ENCODE measurements at regions not wholly inside any gene's neighbourhood (a gene's known extent, or its start where the extent isn't known, plus 50 kb on each side); places are given as distances from the start of the nearest gene placed in this dataset.
"Not testable (repeated sequence)": the region's sequence is repeated elsewhere in the genome, so short reads cannot be mapped to it uniquely, and the experiment has no call there.

- 49 to 50% methylated on average over 3 of the region's 3 CpGs for WGBS, 2 donors
- ATAC-seq (ENCODE audit: insufficient read depth, low FRiP score) (no peak), DNase-seq (no peak)
- Histone ChIP-seq H3K27ac (ENCODE audit: low read depth in 1 of 2, low read length in 1 of 2) (no peak overlapping the region), H3K4me1 (ENCODE audit: control insufficient read depth in 5 of 5, insufficient read depth in 5 of 5, low read length in 5 of 5) (no peaks in the 10 kb centered on the region), H3K36me3 (ENCODE audit: control insufficient read depth in 4 of 4, insufficient read depth in 4 of 4, low read length in 4 of 4) (no peaks in the 10 kb centered on the region), H3K9ac (ENCODE audit: insufficient read depth in 1 of 2, low read length in 2 of 2) (no peak overlapping the region), H3K4me3 (no peak overlapping the region), H3K9me3 (ENCODE audit: control insufficient read depth in 4 of 4, insufficient read depth in 3 of 4, low read length in 3 of 4) (no peaks in the 10 kb centered on the region), H3K27me3 (ENCODE audit: control insufficient read depth in 3 of 3, insufficient read depth in 3 of 3, low read length in 2 of 3) (no peaks in the 10 kb centered on the region)
- no peak for TF ChIP-seq CTCF (IDR thresholded peaks at IDR 0.05; ENCODE audit: control extremely low read depth, extremely low read depth)
Observed at GRCh38 chr14:106766145-106766544, 1239.8 kb downstream of the TMEM121 start.

DNA sequence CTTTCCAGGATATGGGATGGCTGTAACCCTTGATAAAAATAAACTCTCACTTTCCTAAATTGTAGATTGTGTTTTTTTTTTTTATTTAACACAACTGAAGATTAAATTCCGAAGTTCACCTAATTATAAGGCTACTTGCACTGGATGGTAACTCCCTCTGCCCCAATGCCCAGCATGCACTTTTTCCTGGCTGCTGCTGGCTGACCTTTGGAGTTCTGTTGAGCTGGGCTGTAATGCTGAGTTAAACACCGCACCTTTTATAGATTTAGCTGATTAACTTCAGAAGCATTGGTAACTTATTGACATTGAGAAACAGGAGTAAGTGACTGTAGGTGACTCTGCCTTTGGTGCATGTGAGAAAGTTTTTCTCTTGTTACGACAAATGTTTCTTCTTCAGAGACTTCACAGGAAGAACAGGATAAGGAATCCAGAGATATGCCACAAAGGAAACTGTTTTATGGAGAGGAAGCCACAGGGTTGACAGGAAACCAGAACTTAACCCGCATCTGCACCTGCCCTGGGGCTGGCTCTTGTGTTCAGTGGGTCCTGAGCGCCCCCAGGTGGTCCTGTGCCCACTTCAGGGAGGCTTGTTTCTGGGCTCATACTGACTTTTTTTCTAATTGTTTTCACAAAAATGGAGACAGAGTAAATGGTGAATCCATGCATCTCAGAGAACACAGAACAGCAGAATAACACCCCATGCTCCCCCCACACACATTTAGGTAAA lies 1240.3 kb downstream of the TMEM121 start:
- not testable (repeated sequence) for H3K9ac ChIP-seq (ENCODE audit: insufficient read depth in 1 of 2, low read length in 2 of 2); H3K9me3 ChIP-seq (ENCODE audit: control insufficient read depth in 4 of 4, insufficient read depth in 3 of 4, low read length in 3 of 4); H3K27ac ChIP-seq (ENCODE audit: low read depth in 1 of 2, low read length in 1 of 2); DNase-seq; H3K27me3 ChIP-seq (ENCODE audit: control insufficient read depth in 3 of 3, insufficient read depth in 3 of 3, low read length in 2 of 3); H3K4me1 ChIP-seq (ENCODE audit: control insufficient read depth in 5 of 5, insufficient read depth in 5 of 5, low read length in 5 of 5); H3K4me3 ChIP-seq; ATAC-seq (ENCODE audit: insufficient read depth, low FRiP score); H3K36me3 ChIP-seq (ENCODE audit: control insufficient read depth in 4 of 4, insufficient read depth in 4 of 4, low read length in 4 of 4)
- WGBS, 2 donors, result 15 to 32% methylated on average over 4 to 5 of the region's 5 CpGs

GRCh38 chr14:106768230-106768629 lies 1241.8 kb downstream of the TMEM121 start:
- DNase-seq; H3K4me1 ChIP-seq (ENCODE audit: control insufficient read depth in 5 of 5, insufficient read depth in 5 of 5, low read length in 5 of 5); H3K9ac ChIP-seq (ENCODE audit: insufficient read depth in 1 of 2, low read length in 2 of 2); ATAC-seq (ENCODE audit: insufficient read depth, low FRiP score); H3K27ac ChIP-seq (ENCODE audit: low read depth in 1 of 2, low read length in 1 of 2); H3K9me3 ChIP-seq (ENCODE audit: control insufficient read depth in 4 of 4, insufficient read depth in 3 of 4, low read length in 3 of 4); H3K4me3 ChIP-seq; H3K27me3 ChIP-seq (ENCODE audit: control insufficient read depth in 3 of 3, insufficient read depth in 3 of 3, low read length in 2 of 3); H3K36me3 ChIP-seq (ENCODE audit: control insufficient read depth in 4 of 4, insufficient read depth in 4 of 4, low read length in 4 of 4): not testable (repeated sequence)
- WGBS, 2 donors, result 67 to 69% methylated on average over 8 of the region's 8 CpGs

DNA sequence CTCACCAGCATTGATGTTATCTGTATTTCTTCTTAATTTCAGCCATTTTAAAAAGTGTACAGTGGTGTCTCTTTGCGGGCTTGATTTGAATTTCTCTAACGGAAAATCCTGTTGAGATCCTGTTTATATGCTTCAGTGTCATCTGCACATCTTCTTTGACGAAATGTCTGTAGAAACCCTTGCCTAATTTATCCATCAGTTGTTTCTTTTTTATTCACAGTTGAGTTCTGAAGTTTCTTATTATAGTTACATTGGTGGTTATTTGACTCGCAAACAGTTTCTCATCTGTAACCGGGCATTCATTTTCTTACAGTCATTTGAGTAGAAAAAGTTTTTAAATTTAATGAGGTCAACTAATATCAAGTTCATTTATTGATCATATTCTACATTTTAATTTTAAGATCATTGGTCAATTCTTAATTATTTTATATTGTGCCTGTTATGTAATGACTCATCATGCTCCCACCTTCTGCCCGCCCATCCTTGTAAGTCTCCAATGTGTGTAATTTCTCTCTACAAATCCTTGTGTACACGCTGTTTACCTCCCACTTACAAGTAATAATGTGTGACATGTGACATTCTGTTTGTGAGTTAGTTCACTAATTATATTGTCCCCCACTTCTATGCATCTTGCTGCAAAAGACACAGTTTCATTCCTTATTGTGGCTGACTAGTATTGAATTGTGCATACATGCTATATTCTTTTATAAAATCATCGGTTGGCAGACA lies 1242.8 kb downstream of the TMEM121 start:
- not testable (repeated sequence) for H3K9ac ChIP-seq (ENCODE audit: insufficient read depth in 1 of 2, low read length in 2 of 2); H3K27me3 ChIP-seq (ENCODE audit: control insufficient read depth in 3 of 3, insufficient read depth in 3 of 3, low read length in 2 of 3); H3K36me3 ChIP-seq (ENCODE audit: control insufficient read depth in 4 of 4, insufficient read depth in 4 of 4, low read length in 4 of 4); H3K9me3 ChIP-seq (ENCODE audit: control insufficient read depth in 4 of 4, insufficient read depth in 3 of 4, low read length in 3 of 4); H3K4me1 ChIP-seq (ENCODE audit: control insufficient read depth in 5 of 5, insufficient read depth in 5 of 5, low read length in 5 of 5); H3K27ac ChIP-seq (ENCODE audit: low read depth in 1 of 2, low read length in 1 of 2); H3K4me3 ChIP-seq; DNase-seq; ATAC-seq (ENCODE audit: insufficient read depth, low FRiP score)
- WGBS, 2 donors, result 61 to 74% methylated on average over 8 of the region's 8 CpGs

- H3K27ac ChIP-seq (ENCODE audit: low read depth in 1 of 2, low read length in 1 of 2); H3K9me3 ChIP-seq (ENCODE audit: control insufficient read depth in 4 of 4, insufficient read depth in 3 of 4, low read length in 3 of 4); DNase-seq; ATAC-seq (ENCODE audit: insufficient read depth, low FRiP score); H3K36me3 ChIP-seq (ENCODE audit: control insufficient read depth in 4 of 4, insufficient read depth in 4 of 4, low read length in 4 of 4); H3K4me3 ChIP-seq; H3K27me3 ChIP-seq (ENCODE audit: control insufficient read depth in 3 of 3, insufficient read depth in 3 of 3, low read length in 2 of 3); H3K9ac ChIP-seq (ENCODE audit: insufficient read depth in 1 of 2, low read length in 2 of 2); H3K4me1 ChIP-seq (ENCODE audit: control insufficient read depth in 5 of 5, insufficient read depth in 5 of 5, low read length in 5 of 5): not testable (repeated sequence)
- 33 to 49% methylated on average over 1 of the region's 5 CpGs for WGBS, 2 donors
Observed at GRCh38 chr14:106770158-106770672, 1243.8 kb downstream of the TMEM121 start.

DNA sequence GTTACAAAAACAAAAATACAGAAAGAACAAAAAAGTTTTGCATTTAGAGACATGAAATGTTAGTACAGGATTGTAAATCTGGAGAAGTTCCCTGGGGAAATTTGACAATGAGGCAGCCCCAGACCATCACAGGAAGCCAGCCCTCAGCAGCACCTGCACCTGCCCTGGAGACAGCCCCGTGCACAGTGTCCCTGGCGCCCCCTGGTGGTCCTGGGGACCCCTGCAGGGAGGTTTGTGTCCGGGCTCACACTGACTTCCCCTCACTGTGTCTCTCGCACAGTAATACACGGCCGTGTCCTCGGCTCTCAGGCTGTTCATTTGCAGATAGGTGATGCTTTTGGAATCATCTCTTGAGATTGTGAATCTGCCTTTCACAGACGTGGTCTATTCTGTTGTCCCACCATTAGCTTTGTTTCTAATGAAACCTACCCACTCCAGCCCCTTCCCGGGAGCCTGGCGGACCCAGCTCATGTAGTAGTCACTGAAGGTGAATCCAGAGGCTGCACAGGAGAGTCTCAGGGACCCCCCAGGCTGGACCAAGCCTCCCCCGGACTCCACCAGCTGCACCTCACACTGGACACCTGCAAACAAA lies 1248.6 kb downstream of the TMEM121 start:
- not testable (repeated sequence) for H3K27me3 ChIP-seq (ENCODE audit: control insufficient read depth in 3 of 3, insufficient read depth in 3 of 3, low read length in 2 of 3); DNase-seq; H3K27ac ChIP-seq (ENCODE audit: low read depth in 1 of 2, low read length in 1 of 2); ATAC-seq (ENCODE audit: insufficient read depth, low FRiP score); H3K9ac ChIP-seq (ENCODE audit: insufficient read depth in 1 of 2, low read length in 2 of 2); H3K36me3 ChIP-seq (ENCODE audit: control insufficient read depth in 4 of 4, insufficient read depth in 4 of 4, low read length in 4 of 4); H3K4me3 ChIP-seq; H3K4me1 ChIP-seq (ENCODE audit: control insufficient read depth in 5 of 5, insufficient read depth in 5 of 5, low read length in 5 of 5); H3K9me3 ChIP-seq (ENCODE audit: control insufficient read depth in 4 of 4, insufficient read depth in 3 of 4, low read length in 3 of 4)
- WGBS, 2 donors, result 25 to 45% methylated on average over 11 of the region's 11 CpGs
